HG03575 (cell line): ENCODE measurements at regions not wholly inside any gene's neighbourhood (a gene's known extent, or its start where the extent isn't known, plus 50 kb on each side); places are given as distances from the start of the nearest gene placed in this dataset.

Experiments used
- ATAC-seq: cut with Tn5 transposase; IDR thresholded peaks from one replicate; pipeline ENCODE4 v1.9.1; 2021; ENCODE audit not compliant: unreplicated experiment, insufficient number of reproducible peaks, low FRiP score; ENCODE audit errors: extremely low read depth

- ATAC-seq, result no peak
These were observed 155.4 kb upstream of the CADPS start for GRCh38 chr3:63030666-63031065.

- no peak for ATAC-seq
These were observed 157.7 kb upstream of the CADPS start for GRCh38 chr3:63032881-63033280.

- no peak for ATAC-seq
These were observed 158.9 kb upstream of the CADPS start for GRCh38 chr3:63034101-63034500.

GRCh38 chr3:63037116-63037515 is 161.9 kb upstream of the CADPS start:
- ATAC-seq, result no peak

GRCh38 chr3:63042833-63043232 is 167.6 kb upstream of the CADPS start:
- ATAC-seq, result no peak

- no peak for ATAC-seq
These were observed 168.4 kb upstream of the CADPS start for GRCh38 chr3:63043631-63044030.

- ATAC-seq, result no peak
These were observed 170.9 kb upstream of the CADPS start for GRCh38 chr3:63046152-63046551.

GRCh38 chr3:63046580-63046979 is 171.4 kb upstream of the CADPS start:
- ATAC-seq, result no peak

GRCh38 chr3:63047068-63047467 is 171.9 kb upstream of the CADPS start:
- no peak for ATAC-seq

GRCh38 chr3:63048367-63049326 is 173.4 kb upstream of the CADPS start:
- ATAC-seq, result no peak

- no peak for ATAC-seq
These were observed 175.4 kb upstream of the CADPS start for GRCh38 chr3:63050548-63051177.

- no peak for ATAC-seq
These were observed 176.7 kb upstream of the CADPS start for GRCh38 chr3:63051920-63052319.

GRCh38 chr3:63056932-63057331 is 181.7 kb upstream of the CADPS start:
- no peak for ATAC-seq

GRCh38 chr3:63060412-63060811 is 185.2 kb upstream of the CADPS start:
- no peak for ATAC-seq

- ATAC-seq, result no peak
These were observed 186.2 kb upstream of the CADPS start for GRCh38 chr3:63061449-63061848.

- no peak for ATAC-seq
These were observed 189.1 kb upstream of the CADPS start for GRCh38 chr3:63064209-63064755.

GRCh38 chr3:63067999-63068645 is 192.9 kb upstream of the CADPS start:
- no peak for ATAC-seq

GRCh38 chr3:63069806-63070475 is 194.7 kb upstream of the CADPS start:
- ATAC-seq, result no peak

GRCh38 chr3:63070476-63070810 is 195.2 kb upstream of the CADPS start:
- no peak for ATAC-seq
